ENCODE measurements at regions not wholly inside any gene's neighbourhood (a gene's known extent, or its start where the extent isn't known, plus 50 kb on each side); places are given as distances from the start of the nearest gene placed in this dataset.

- in situ Hi-C loops (cut with HindIII; ENCODE audit: low pct_ligation_motif_present, low sequenced_read_pairs) = no loop called here
- no peak overlapping the region for H3K27ac ChIP-seq
- H3K4me3 ChIP-seq (ENCODE audit: low read depth, low read length) = no peak overlapping the region
- peaks cover 2% of the 10 kb centered on the region for H3K36me3 ChIP-seq (replicated peaks)
- no peak for TF ChIP-seq CTCF (IDR thresholded peaks at IDR 0.05; ENCODE audit: low read depth, low read length, missing control alignments)
- no peak for DNase-seq
- no peaks in the 10 kb centered on the region for H3K27me3 ChIP-seq (replicated peaks)
These were observed 52.8 kb upstream of the SVIL start for GRCh38 chr10:29687421-29688164.

GRCh38 chr10:29685506-29685905, 50.7 kb upstream of the SVIL start:
- peaks cover 2% of the 10 kb centered on the region for H3K36me3 ChIP-seq (replicated peaks)
- H3K27me3 ChIP-seq (replicated peaks) = no peaks in the 10 kb centered on the region
- no peak for DNase-seq
- no peak overlapping the region for H3K27ac ChIP-seq
- H3K4me3 ChIP-seq (ENCODE audit: low read depth, low read length) = no peak overlapping the region
- in situ Hi-C loops (cut with HindIII; ENCODE audit: low pct_ligation_motif_present, low sequenced_read_pairs) = no loop called here
- TF ChIP-seq CTCF (IDR thresholded peaks at IDR 0.05; ENCODE audit: low read depth, low read length, missing control alignments) = no peak
